Keratinocyte (primary cell): ENCODE measurements at regions not wholly inside any gene's neighbourhood (a gene's known extent, or its start where the extent isn't known, plus 50 kb on each side); places are given as distances from the start of the nearest gene placed in this dataset.

Experiments used
- DNase-seq: peaks from one replicate; pipeline ENCODE4 v3.0.0-alpha.2; 2011; ENCODE audit warnings: low read depth, missing footprints, low spot score
- FAIRE-seq: peaks from 2 replicates; lab custom pipeline; 2011; peaks lifted over from hg19 to GRCh38; lab: Jason Lieb, UNC
- H2AFZ ChIP-seq: 2 replicates; pipeline ENCODE4 v1.6.0; 2012; ENCODE audit warnings: low read length, control low read depth, inconsistent platforms; ENCODE audit not compliant: control insufficient read depth
- H3K27ac ChIP-seq: 2 replicates; pipeline ENCODE4 v1.5.1; 2011; ENCODE audit warnings: low read length; ENCODE audit not compliant: control insufficient read depth, insufficient read depth
- H3K27me3 ChIP-seq: 3 replicates; pipeline ENCODE4 v1.6.0; 2011; ENCODE audit warnings: low read length; ENCODE audit not compliant: control insufficient read depth, insufficient read depth; ENCODE audit errors: extremely low read depth
- H3K36me3 ChIP-seq, 2 experiments: 2 replicates in 1 of 2; 3 replicates in 1 of 2; pipeline ENCODE4 v1.5.1; 2011; ENCODE audit warnings: low read length in 2 of 2, mild to moderate bottlenecking in 1 of 2; ENCODE audit not compliant: control insufficient read depth in 2 of 2, insufficient read depth in 2 of 2; ENCODE audit errors: extremely low read depth in 1 of 2
- H3K4me1 ChIP-seq: 3 replicates; pipeline ENCODE4 v1.5.1; 2011; ENCODE audit warnings: low read length; ENCODE audit not compliant: control insufficient read depth, insufficient read depth; ENCODE audit errors: extremely low read depth
- H3K4me2 ChIP-seq: 3 replicates; pipeline ENCODE4 v1.6.0; 2011; ENCODE audit warnings: low read depth, low read length; ENCODE audit not compliant: control insufficient read depth, insufficient read depth; ENCODE audit errors: extremely low read depth
- H3K4me3 ChIP-seq, 3 experiments: fragments of 200-600 bp in 1 of 3; sonication (generic) in 1 of 3; 2 replicates in 2 of 3; 3 replicates in 1 of 3; pipeline ENCODE4 v1.5.1; 2011 to 2016; ENCODE audit warnings: low read length in 3 of 3, mild to moderate bottlenecking in 3 of 3, control low read depth in 2 of 3, inconsistent platforms in 1 of 3, low read depth in 1 of 3, mixed read lengths in 1 of 3, mixed run types in 1 of 3, moderate library complexity in 1 of 3; ENCODE audit not compliant: control insufficient read depth in 2 of 3, insufficient read depth in 2 of 3; ENCODE audit errors: extremely low read depth in 1 of 3
- H3K79me2 ChIP-seq: 2 replicates; pipeline ENCODE4 v1.6.0; 2012; ENCODE audit warnings: low read length; ENCODE audit not compliant: control insufficient read depth, insufficient read depth
- H3K9ac ChIP-seq: 3 replicates; pipeline ENCODE4 v1.6.0; 2011; ENCODE audit warnings: low read length; ENCODE audit not compliant: control insufficient read depth, insufficient read depth; ENCODE audit errors: extremely low read depth
- H3K9me1 ChIP-seq: 3 replicates; pipeline ENCODE4 v1.6.0; 2011; ENCODE audit warnings: low read length; ENCODE audit not compliant: control insufficient read depth, insufficient read depth; ENCODE audit errors: extremely low read depth
- H3K9me3 ChIP-seq: 2 replicates; pipeline ENCODE4 v1.5.1; 2012; ENCODE audit warnings: low read depth, low read length; ENCODE audit not compliant: control insufficient read depth
- H4K20me1 ChIP-seq: 3 replicates; pipeline ENCODE4 v1.6.0; 2011; ENCODE audit warnings: low read length; ENCODE audit not compliant: control insufficient read depth, insufficient read depth; ENCODE audit errors: extremely low read depth
- EZH2 ChIP-seq: IDR thresholded peaks from one replicate; pipeline ENCODE4 v1.6.1; 2012; ENCODE audit warnings: inconsistent platforms, mild to moderate bottlenecking, low read length, moderate library complexity
- dilution Hi-C: fragments of 300-500 bp; cut with MboI; formaldehyde crosslinking; loops from one replicate; pipeline ENCODE4 v1.7.0; 2020; ENCODE audit warnings: low sequenced_read_pairs; ENCODE audit not compliant: extremely low pct_ligation_motif_present
- TF ChIP-seq, protein P1 (sequence below), 3 experiments: IDR thresholded peaks in 1 of 3; conservative IDR thresholded peaks in 1 of 3; optimal IDR thresholded peaks in 1 of 3; 2 replicates in 2 of 3; 3 replicates in 1 of 3; pipeline versions ENCODE3 to v1.5.1; 2011; ENCODE audit warnings: low read length in 3 of 3, mild to moderate bottlenecking in 3 of 3, moderate library complexity in 2 of 3, control low read depth in 1 of 3, inconsistent platforms in 1 of 3; ENCODE audit not compliant: insufficient read depth in 2 of 3; ENCODE audit errors: extremely low read depth in 1 of 3

GRCh38 chr18:39329496-39330275, 1764.1 kb upstream of the CELF4 start:
- Histone ChIP-seq H3K9ac (no peak overlapping the region), H3K4me3 (no peak overlapping the region), H2AFZ (no peak overlapping the region), H3K27ac (no peak overlapping the region), H3K9me1 (no peaks in the 10 kb centered on the region), H3K36me3 (no peaks in the 10 kb centered on the region), H3K79me2 (no peaks in the 10 kb centered on the region), H3K4me2 (no peak overlapping the region), H3K27me3 (no peaks in the 10 kb centered on the region), H3K4me1 (no peaks in the 10 kb centered on the region), H3K9me3 (no peaks in the 10 kb centered on the region), H4K20me1 (no peaks in the 10 kb centered on the region)
- no peak for TF ChIP-seq EZH2
- TF ChIP-seq, protein P1, sequence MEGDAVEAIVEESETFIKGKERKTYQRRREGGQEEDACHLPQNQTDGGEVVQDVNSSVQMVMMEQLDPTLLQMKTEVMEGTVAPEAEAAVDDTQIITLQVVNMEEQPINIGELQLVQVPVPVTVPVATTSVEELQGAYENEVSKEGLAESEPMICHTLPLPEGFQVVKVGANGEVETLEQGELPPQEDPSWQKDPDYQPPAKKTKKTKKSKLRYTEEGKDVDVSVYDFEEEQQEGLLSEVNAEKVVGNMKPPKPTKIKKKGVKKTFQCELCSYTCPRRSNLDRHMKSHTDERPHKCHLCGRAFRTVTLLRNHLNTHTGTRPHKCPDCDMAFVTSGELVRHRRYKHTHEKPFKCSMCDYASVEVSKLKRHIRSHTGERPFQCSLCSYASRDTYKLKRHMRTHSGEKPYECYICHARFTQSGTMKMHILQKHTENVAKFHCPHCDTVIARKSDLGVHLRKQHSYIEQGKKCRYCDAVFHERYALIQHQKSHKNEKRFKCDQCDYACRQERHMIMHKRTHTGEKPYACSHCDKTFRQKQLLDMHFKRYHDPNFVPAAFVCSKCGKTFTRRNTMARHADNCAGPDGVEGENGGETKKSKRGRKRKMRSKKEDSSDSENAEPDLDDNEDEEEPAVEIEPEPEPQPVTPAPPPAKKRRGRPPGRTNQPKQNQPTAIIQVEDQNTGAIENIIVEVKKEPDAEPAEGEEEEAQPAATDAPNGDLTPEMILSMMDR (optimal IDR thresholded peaks at IDR 0.05 in 1 of 3, IDR thresholded peaks at IDR 0.05 in 1 of 3, conservative IDR thresholded peaks at IDR 0.05 in 1 of 3; ENCODE audit: extremely low read depth in 1 of 3, insufficient read depth in 2 of 3, low read length in 3 of 3): no peak
- no peak for FAIRE-seq
- no peak for DNase-seq
- dilution Hi-C loops: no loop called here

GRCh38 chr18:39326772-39327171, 1761.2 kb upstream of the CELF4 start:
- Histone ChIP-seq H3K36me3 (no peaks in the 10 kb centered on the region), H3K27me3 (no peaks in the 10 kb centered on the region), H3K27ac (no peak overlapping the region), H3K4me2 (no peak overlapping the region), H2AFZ (no peak overlapping the region), H3K9me1 (no peaks in the 10 kb centered on the region), H3K9ac (no peak overlapping the region), H3K9me3 (no peaks in the 10 kb centered on the region), H3K79me2 (no peaks in the 10 kb centered on the region), H3K4me3 (no peak overlapping the region), H3K4me1 (no peaks in the 10 kb centered on the region), H4K20me1 (no peaks in the 10 kb centered on the region)
- TF ChIP-seq EZH2: no peak
- TF ChIP-seq, protein P1 (optimal IDR thresholded peaks at IDR 0.05 in 1 of 3, IDR thresholded peaks at IDR 0.05 in 1 of 3, conservative IDR thresholded peaks at IDR 0.05 in 1 of 3; ENCODE audit: extremely low read depth in 1 of 3, insufficient read depth in 2 of 3, low read length in 3 of 3): no peak
- FAIRE-seq (no peak), DNase-seq (no peak)
- dilution Hi-C loops: no loop called here
